Sigmoid colon (tissue), 4 donors: ENCODE measurements at regions not wholly inside any gene's neighbourhood (a gene's known extent, or its start where the extent isn't known, plus 50 kb on each side); places are given as distances from the start of the nearest gene placed in this dataset.

Experiments
- CTCF ChIP-seq, 4 experiments: fragments of 450-650 bp in 3 of 4; fragments of 200-600 bp in 1 of 4; IDR thresholded peaks; one replicate each; pipeline ENCODE4 v1.5.1; 2016 to 2019; ENCODE audit warnings: antibody characterized with exemption in 4 of 4, mild to moderate bottlenecking in 3 of 4, moderate library complexity in 2 of 4
- POLR2AphosphoS5 ChIP-seq, 4 donors: sonication (generic); formaldehyde crosslinking; IDR thresholded peaks; one replicate each; pipeline ENCODE4 v1.6.1; 2017; ENCODE audit warnings: antibody characterized with exemption in 4 of 4

DNA sequence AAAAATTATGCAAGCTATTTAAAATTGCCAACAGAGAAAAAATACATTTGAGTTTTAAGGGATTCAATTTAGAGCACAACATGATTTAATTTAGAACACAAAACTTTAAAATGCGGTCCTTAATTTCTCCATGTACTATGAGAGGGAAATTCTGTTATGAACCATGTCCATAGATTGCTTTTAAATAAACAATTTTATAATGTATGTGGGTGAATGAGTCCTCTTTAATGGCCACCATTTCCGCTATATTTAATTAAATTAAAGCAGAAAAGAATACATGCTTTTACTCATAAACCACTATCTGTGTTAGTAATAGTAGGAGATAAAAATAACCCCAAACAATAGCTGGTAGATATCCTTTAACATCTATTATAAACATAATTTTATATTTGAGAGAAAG lies 914.6 kb downstream of the LTN1 start:
- TF ChIP-seq CTCF (IDR thresholded peaks at IDR 0.05) (no peak), POLR2AphosphoS5 (IDR thresholded peaks at IDR 0.05) (no peak)
